Epithelial cell of proximal tubule (primary cell): ENCODE measurements at regions not wholly inside any gene's neighbourhood (a gene's known extent, or its start where the extent isn't known, plus 50 kb on each side); places are given as distances from the start of the nearest gene placed in this dataset.

Experiments
- DNase-seq: peaks from one replicate; pipeline ENCODE4 v3.0.0-alpha.2; 2011; ENCODE audit warnings: low read depth
- H3K4me3 ChIP-seq: 2 replicates; pipeline ENCODE4 v1.5.1; 2011; ENCODE audit warnings: low read depth, mild to moderate bottlenecking, low read length
- TF ChIP-seq, protein P1 (sequence below): conservative IDR thresholded peaks from 2 replicates; pipeline ENCODE4 v1.5.1; 2012; ENCODE audit warnings: low read depth, mild to moderate bottlenecking, low read length

- TF ChIP-seq, protein P1, sequence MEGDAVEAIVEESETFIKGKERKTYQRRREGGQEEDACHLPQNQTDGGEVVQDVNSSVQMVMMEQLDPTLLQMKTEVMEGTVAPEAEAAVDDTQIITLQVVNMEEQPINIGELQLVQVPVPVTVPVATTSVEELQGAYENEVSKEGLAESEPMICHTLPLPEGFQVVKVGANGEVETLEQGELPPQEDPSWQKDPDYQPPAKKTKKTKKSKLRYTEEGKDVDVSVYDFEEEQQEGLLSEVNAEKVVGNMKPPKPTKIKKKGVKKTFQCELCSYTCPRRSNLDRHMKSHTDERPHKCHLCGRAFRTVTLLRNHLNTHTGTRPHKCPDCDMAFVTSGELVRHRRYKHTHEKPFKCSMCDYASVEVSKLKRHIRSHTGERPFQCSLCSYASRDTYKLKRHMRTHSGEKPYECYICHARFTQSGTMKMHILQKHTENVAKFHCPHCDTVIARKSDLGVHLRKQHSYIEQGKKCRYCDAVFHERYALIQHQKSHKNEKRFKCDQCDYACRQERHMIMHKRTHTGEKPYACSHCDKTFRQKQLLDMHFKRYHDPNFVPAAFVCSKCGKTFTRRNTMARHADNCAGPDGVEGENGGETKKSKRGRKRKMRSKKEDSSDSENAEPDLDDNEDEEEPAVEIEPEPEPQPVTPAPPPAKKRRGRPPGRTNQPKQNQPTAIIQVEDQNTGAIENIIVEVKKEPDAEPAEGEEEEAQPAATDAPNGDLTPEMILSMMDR: no peak
- no peak for DNase-seq
- H3K4me3 ChIP-seq: no peak overlapping the region
Measured at GRCh38 chr5:167998148-167998767, 293.2 kb upstream of the WWC1 start.

DNA sequence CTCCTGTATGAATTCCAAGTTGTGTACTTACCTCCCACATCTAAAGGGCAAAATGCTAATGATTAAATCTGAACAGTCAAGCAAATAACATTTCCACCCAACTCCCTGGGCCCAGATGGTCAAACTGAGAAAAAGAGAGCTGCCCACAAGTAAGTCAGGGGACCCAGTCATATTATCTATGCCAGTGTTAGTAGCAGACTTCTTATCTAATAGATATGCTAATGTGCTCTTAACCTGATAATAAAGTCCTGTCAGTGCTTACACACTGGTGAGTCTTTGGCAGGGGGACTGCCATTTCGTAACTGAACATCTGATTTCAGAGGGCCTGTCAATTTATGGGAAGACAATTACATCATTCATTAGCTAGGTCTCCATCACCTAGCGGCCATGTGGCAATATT lies 292.3 kb upstream of the WWC1 start:
- TF ChIP-seq, protein P1: no peak
- no peak for DNase-seq
- no peak overlapping the region for H3K4me3 ChIP-seq

DNA sequence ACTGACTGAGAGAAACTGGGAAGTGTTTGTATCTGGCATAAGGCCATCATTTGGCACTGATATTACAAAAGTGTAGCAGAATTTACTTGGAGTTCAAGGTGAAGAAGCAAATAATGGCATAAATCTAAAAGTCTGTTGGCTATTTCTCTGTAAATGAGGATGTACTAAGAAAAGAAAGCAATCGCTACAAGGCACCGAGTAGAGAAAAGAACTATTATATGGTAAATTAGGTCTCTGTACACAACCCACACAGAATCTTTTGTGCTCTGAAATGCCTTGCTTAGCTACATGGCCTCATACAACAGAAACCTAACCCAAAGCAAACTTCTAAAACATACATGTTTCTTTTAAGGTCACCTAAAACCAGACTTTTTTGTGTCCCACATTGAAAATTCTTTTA lies 290.1 kb upstream of the WWC1 start:
- no peak for DNase-seq
- H3K4me3 ChIP-seq: no peak overlapping the region
- TF ChIP-seq, protein P1: no peak

GRCh38 chr5:168002116-168002515 lies 289.3 kb upstream of the WWC1 start:
- TF ChIP-seq, protein P1: no peak
- DNase-seq: no peak
- no peak overlapping the region for H3K4me3 ChIP-seq

DNA sequence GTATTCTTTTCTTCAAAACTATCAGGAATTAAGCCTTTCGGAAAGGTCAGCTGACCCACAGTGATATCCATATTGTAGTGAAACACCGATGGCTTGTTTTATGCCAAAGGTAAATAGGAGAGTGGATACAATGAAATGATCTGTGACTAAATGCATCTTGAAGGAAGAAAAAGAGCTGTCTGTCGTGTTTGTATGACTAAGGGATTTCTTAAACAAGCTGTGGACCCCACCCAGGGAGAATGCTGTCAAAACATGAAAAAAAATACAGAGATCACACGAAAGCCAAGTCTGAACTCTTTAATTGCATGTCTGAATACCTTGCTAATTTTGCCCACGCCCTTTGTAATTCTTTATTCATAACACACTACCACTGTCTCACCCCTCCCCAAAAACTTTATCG lies 286.4 kb upstream of the WWC1 start:
- no peak for DNase-seq
- TF ChIP-seq, protein P1: no peak
- H3K4me3 ChIP-seq: no peak overlapping the region

DNA sequence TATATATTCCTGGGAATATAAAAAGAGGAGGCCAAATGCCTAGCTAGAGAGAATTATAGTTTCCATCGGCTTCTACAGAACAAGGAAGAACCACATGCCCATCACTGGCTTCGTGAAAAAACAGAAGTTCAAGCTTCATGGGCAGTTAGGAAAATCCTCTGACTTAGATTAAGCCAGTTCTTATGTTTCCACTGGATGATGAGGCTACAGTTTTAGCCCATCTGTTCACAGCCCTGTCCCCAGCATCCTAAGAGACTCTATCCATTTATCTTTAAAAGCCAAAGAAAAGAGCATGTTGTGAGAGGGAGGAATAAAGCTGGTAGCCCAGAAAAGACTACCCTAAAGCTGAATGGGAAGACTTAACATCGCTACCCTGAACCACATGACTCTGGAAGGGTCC lies 285.5 kb upstream of the WWC1 start:
- DNase-seq: no peak
- no peak overlapping the region for H3K4me3 ChIP-seq
- TF ChIP-seq, protein P1: no peak

DNA sequence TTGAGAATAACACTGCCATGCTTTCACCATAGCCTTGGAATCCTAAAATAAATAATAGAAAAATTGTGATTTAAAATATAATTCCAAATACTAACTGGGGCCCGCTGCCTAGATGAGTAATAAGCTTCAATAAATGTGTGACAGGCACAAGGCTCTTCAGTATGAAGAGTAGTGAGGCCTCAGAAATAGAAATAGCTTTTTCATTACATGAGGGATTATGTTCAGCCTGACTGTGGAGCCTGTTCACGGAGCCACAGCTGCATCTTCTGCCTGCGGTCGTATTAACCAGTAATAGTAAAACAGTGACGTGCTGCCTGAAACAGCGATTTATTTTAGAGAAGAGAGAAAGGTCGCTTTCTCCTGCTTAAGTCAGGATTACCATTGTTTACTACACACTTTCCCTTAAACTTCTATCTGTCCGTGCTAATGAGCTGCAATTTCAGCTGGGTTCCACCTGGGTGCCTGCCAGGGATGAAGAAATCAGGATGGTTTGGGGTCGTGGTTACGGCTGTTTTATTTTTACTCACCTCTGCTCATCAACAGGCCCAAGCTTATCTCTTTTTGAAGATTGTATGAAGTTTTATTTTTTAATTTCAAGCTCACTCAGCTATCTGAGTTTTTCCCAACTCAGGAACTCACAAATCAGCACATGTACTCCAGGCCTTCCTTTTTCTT lies 284.9 kb upstream of the WWC1 start:
- DNase-seq: no peak
- no peak overlapping the region for H3K4me3 ChIP-seq
- TF ChIP-seq, protein P1: no peak
